HG03432 (cell line): ENCODE measurements at regions not wholly inside any gene's neighbourhood (a gene's known extent, or its start where the extent isn't known, plus 50 kb on each side); places are given as distances from the start of the nearest gene placed in this dataset.
"Not testable (repeated sequence)": the region's sequence is repeated elsewhere in the genome, so short reads cannot be mapped to it uniquely, and the experiment has no call there.

Experiments used
- ATAC-seq: cut with Tn5 transposase; IDR thresholded peaks from one replicate; pipeline ENCODE4 v1.9.1; 2021; ENCODE audit warnings: mild to moderate bottlenecking, moderate library complexity; ENCODE audit not compliant: unreplicated experiment

GRCh38 chr3:110436209-110436608 lies 635.4 kb upstream of the NECTIN3 start:
- no peak for ATAC-seq

DNA sequence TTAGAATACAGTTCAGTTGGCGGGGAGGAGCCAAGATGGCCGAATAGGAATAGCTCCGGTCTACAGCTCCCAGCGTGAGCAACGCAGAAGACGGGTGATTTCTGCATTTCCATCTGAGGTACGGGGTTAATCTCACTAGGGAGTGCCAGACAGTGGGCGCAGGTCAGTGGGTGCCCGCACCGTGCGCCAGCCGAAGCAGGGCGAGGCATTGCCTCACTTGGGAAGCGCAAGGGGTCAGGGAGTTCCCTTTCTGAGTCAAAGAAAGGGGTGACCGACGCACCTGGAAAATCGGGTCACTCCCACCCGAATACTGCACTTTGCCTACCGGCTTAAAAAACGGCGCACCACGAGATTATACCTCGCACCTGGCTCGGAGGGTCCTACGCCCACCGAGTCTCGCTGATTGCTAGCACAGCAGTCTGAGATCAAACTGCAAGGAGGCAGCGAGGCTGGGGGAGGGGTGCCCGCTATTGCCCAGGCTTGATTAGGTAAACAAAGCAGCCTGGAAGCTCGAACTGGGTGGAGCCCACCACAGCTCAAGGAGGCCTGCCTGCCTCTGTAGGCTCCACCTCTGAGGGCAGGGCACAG lies 631.5 kb upstream of the NECTIN3 start:
- ATAC-seq: not testable (repeated sequence)

- no peak for ATAC-seq
Observed at GRCh38 chr3:110454066-110454465, 617.5 kb upstream of the NECTIN3 start.

DNA sequence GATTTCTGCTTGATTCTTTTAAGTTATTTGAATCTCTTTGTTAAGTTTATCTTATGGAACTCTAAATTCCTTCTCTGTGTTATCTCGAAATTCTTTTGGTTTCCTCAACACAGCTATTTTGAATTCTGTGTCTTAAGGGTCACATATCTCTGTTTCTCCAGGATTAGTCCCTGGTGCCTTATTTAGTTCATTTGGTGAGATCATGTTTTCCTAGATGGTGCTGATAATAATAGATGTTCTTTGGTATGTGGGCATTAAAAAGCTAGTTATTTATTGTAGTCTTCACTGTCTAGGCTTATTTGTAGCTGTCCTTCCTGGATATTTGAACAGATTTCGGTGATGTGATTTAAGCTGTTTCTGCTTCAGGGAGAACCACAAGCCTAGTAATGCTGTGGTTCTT lies 615.6 kb upstream of the NECTIN3 start:
- no peak for ATAC-seq

DNA sequence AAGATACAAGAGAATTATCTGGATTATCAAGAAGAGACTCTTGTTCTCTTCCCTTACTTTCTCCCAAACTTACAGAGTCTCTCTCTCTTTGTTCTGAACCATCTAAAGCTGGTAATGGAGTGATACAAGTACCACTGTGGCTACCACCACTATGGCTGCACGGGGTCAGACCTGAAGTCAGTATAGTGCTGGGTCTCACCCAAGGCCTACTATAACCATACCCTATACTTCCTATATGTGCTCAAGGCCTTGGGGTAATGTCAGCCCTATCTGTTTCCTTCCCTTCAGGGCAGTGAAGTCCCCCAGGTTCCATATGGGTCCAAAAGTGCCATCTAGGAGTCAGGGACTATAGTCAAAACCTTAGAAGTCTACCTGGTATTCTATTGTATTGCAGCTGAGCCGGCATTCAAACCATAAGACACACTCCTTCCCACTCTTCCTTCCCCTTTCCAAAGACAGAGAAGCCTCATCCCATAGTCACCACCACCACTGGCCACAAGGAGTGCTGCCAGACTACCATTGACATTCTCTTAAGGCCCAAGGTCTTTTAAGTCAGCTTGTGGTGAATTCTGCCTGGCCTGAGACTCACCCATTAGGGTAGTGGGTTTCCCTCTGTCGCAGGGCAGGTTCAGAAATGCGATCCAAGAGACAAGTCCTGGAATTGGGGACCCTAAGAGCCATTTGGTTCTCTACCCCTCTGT lies 615.0 kb upstream of the NECTIN3 start:
- no peak for ATAC-seq

DNA sequence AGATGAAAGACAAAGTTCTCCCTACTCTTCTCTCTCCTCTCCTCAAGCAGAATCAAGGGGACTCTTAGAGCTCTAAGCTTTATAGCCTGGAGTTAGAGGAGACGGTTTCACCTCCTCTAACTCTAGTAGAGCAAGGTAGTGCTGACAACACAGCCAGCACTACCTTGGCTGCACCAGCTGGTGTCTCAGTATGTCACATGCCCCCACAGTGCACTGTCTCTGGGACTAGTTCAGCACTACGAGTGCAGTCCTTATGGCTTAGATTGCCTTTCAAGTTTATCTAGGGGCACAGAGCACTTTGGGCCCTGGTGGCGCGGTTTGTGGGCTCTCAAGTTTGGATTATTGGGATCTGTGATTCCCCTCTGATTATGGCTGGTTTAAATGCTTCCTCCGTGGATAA lies 614.1 kb upstream of the NECTIN3 start:
- ATAC-seq: no peak

- ATAC-seq: no peak
Observed at GRCh38 chr3:110459021-110459420, 612.6 kb upstream of the NECTIN3 start.

- ATAC-seq: no peak
Observed at GRCh38 chr3:110470310-110470709, 601.3 kb upstream of the NECTIN3 start.

- no peak for ATAC-seq
Observed at GRCh38 chr3:110473405-110473804, 598.2 kb upstream of the NECTIN3 start.

DNA sequence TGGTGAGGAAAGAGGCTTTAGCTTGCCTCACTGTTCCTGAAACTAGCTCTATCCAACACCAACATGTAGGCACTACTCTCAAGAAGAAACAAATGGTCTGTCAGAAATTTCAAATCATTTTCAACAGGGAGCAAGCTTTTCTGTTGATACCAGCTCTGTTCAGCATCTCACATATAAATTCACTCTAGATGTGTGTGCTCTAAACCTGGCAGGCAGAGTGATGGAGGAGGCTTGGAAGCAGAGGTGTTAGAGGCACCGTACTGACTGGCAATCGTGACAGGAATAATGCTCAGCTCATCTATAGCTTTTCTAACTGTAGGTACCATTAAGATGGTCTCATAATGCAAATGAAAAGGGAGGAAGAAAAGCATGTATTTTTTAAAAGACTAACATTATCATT lies 597.2 kb upstream of the NECTIN3 start:
- no peak for ATAC-seq

DNA sequence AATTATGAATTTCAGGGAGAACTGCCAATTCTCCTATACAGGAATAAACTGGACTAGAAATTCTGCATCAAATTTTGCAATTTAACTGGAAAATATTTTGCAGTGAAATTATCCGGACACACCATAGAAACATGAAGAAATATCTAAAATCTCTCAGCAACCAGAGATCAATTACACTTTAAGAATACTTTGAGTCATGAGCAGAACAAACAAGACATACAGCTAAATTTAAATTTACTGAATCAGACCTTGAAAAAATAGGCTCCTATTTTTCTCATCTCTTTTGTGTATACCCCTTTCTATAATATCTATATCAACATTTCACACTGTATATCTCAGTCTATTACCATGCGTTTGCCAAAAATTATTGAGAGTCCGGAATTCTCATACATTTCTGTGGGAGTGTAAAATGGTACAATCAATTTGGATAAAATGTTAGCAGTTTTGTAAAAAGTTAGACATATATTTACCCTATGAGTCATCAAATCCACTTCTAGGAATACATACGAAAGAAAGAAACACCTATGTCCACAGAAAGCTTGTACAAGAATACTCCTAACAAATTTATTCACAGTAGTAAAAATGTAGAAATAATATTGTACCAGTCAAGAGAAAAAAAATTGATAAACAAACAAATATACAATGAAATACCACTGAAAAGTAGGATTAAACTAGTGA lies 593.1 kb upstream of the NECTIN3 start:
- no peak for ATAC-seq

DNA sequence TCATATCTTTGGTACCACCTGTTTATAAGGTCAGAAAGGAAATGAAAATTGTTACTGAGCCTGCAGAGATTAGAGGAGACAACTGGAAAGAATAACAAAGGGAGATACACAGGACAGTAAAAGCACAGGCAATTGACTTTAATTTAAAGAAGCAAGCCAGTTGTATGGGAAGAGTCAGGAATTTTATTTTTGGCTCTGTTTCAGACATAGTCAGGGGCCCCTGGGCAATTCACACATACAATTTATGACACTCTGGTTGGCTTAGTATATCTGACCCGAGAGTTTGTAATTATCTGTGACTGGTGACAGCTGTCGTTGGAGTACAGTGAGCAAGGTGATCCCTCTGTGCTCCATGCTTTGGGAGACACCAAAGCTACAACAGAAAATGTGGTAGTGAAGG lies 591.9 kb upstream of the NECTIN3 start:
- no peak for ATAC-seq

GRCh38 chr3:110485389-110485788 lies 586.2 kb upstream of the NECTIN3 start:
- no peak for ATAC-seq

- ATAC-seq: no peak
Observed at GRCh38 chr3:110487840-110488239, 583.8 kb upstream of the NECTIN3 start.

DNA sequence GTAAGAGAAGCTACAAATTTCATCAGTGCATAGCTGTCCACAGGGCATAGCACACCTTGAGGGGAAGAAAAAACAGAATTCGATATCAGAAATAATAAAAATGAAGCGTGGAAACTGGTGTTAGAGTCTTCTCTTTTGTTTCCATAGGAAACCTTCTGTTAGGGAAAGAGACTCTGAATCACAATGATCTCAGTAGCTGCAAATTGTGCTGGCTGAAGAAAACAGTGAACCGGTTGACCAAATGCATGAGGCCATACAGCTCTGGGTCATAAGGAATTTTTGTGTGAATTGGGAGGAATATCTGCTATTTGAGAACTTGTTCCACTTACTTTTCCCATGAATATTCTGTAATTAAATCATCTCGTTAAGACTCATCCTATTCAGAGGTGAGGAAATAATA lies 580.2 kb upstream of the NECTIN3 start:
- no peak for ATAC-seq

DNA sequence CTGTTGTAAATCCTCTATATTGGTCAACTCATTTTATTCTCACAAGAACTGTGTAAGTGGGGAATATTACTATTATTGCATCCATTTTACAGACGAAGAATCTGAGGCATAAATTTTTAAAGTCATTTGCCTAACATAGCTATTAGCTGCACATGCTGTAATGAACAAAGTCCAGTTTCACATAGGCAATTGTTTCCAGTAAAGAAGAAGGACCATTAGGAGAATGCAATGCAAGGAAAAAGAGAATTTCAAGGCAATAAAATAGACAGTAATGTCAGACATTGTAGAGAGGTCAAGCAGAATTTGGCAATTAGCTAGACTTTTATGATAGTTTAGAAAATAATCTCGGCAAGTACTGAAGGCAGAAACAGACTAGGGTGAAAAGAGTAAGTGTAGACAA lies 578.7 kb upstream of the NECTIN3 start:
- no peak for ATAC-seq

GRCh38 chr3:110493438-110494092 lies 578.1 kb upstream of the NECTIN3 start:
- ATAC-seq: peak; percentile 83

DNA sequence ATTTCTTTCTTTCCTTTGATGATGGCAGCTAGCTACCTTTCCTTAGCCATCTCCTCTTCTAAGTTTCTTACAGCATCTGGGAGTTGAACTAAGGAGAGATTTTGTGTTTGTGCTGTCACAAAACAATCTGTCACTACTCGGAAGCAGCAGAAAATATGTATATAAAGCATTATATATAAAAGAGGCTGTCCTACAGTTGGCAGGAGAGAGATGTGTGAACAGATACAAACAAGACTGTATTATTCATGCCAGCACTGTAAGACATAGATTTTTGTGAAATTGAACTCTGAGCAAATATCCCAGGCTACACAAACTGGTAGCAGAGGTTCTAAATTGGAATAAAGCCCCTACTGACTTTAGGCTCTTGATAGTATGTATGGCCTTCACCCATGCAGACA lies 577.5 kb upstream of the NECTIN3 start:
- peak; percentile 18 for ATAC-seq

DNA sequence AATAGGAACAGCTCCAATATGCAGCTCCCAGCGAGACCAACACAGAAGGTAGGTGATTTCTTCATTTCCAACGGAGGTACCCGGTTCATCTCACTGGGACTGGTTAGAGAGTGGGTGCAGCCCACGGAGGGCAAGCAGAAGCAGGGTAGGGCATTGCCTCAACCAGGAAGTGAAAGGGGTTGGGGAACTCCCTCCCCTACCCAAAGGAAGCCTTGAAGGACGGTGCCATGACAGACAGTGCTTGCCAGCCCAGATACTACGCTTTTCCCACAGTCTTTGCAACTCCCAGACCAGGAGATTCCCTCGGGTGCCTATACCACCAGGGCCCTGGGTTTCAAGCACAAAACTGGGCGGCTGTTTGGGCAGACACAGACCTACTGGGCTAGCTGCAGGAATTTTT lies 576.9 kb upstream of the NECTIN3 start:
- ATAC-seq: no peak

GRCh38 chr3:110495201-110495927 lies 576.3 kb upstream of the NECTIN3 start:
- no peak for ATAC-seq

DNA sequence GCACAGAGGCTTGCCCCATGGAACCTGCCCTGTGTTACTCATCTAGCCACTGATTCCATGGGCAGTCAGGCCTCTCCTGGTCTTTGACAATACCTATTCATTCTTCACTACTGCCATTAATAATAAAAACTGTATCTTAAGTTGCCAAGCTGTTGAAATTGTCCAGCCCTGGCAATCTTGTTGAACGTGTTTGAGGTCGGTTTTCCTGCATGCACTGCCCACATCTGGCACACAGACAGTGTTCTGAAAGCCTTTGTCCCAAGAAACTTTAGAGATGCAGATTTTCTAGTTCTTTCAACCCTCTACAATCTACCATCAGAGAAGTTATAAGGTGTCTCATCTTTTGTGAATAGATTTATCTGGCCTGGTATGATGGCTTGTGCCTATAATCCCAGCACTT lies 567.2 kb upstream of the NECTIN3 start:
- no peak for ATAC-seq
